Mesothelial cell of epicardium (in vitro differentiated cells): ENCODE measurements at regions not wholly inside any gene's neighbourhood (a gene's known extent, or its start where the extent isn't known, plus 50 kb on each side); places are given as distances from the start of the nearest gene placed in this dataset.

Source experiments
- DNase-seq, 2 experiments: peaks; one replicate each; pipeline ENCODE4 v3.0.0; 2021; ENCODE audit warnings: low spot score in 2 of 2; ENCODE audit not compliant: unreplicated experiment in 2 of 2
- H3K27ac Mint-ChIP-seq: 2 replicates; pipeline ENCODE4 v1.8.0; 2021; ENCODE audit warnings: mixed read lengths
- H3K27me3 Mint-ChIP-seq: 2 replicates; pipeline ENCODE4 v1.8.0; 2021; ENCODE audit warnings: low read depth, mixed read lengths
- H3K36me3 Mint-ChIP-seq: 2 replicates; pipeline ENCODE4 v1.8.0; 2021; ENCODE audit warnings: mixed read lengths
- H3K4me1 Mint-ChIP-seq: 2 replicates; pipeline ENCODE4 v1.8.0; 2021; ENCODE audit warnings: mixed read lengths
- H3K4me3 Mint-ChIP-seq: 2 replicates; pipeline ENCODE4 v1.8.0; 2021; ENCODE audit warnings: mild to moderate bottlenecking, moderate library complexity, mixed read lengths
- H3K9me3 Mint-ChIP-seq: 2 replicates; pipeline ENCODE4 v1.8.0; 2021; ENCODE audit warnings: mixed read lengths
- TF ChIP-seq, protein P1 (sequence below): fragments of 200-600 bp; sonication (generic); IDR thresholded peaks from one replicate; pipeline ENCODE4 v1.5.0; 2021; ENCODE audit warnings: antibody characterized with exemption; ENCODE audit not compliant: unreplicated experiment

DNA sequence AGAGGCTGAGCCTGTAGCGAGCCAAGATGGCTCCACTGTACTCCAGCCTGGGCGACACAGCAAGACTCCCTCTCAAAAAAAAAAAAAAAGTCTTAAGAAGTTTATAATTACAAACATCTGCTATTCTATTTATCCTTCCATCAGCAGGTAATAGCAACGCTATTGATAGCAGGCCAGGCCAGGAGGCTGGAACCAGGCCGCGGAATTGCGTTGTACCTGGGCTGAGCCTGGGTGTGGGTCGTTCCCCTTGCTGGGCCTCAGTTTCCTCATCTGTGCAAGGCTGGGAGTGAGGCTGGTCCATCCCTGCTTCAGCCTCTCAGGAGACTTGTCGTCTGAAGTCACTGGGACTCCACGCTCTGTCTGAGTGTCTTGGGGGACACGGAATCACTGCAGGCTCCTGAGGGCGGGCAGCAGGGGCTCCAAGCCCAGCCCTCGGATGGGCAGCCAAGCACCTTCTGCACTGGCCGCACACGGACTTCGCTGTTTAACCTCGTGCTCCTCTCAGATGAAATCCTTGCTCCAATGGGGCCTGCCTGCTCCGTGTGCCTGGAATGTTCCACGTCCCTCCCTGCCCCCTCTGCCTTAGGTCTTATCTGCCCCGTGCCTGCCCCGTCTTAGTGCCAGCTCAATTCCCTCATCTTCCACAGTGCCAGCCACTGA lies 103.9 kb upstream of the C1orf174 start:
- Mint-ChIP-seq H3K27ac (no peak overlapping the region), H3K27me3 (peaks cover 13% of the 10 kb centered on the region), H3K9me3 (peaks cover 7% of the 10 kb centered on the region), H3K36me3 (no peaks in the 10 kb centered on the region), H3K4me3 (no peak overlapping the region), H3K4me1 (no peaks in the 10 kb centered on the region)
- TF ChIP-seq, protein P1, sequence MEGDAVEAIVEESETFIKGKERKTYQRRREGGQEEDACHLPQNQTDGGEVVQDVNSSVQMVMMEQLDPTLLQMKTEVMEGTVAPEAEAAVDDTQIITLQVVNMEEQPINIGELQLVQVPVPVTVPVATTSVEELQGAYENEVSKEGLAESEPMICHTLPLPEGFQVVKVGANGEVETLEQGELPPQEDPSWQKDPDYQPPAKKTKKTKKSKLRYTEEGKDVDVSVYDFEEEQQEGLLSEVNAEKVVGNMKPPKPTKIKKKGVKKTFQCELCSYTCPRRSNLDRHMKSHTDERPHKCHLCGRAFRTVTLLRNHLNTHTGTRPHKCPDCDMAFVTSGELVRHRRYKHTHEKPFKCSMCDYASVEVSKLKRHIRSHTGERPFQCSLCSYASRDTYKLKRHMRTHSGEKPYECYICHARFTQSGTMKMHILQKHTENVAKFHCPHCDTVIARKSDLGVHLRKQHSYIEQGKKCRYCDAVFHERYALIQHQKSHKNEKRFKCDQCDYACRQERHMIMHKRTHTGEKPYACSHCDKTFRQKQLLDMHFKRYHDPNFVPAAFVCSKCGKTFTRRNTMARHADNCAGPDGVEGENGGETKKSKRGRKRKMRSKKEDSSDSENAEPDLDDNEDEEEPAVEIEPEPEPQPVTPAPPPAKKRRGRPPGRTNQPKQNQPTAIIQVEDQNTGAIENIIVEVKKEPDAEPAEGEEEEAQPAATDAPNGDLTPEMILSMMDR = no peak
- DNase-seq = no peak

DNA sequence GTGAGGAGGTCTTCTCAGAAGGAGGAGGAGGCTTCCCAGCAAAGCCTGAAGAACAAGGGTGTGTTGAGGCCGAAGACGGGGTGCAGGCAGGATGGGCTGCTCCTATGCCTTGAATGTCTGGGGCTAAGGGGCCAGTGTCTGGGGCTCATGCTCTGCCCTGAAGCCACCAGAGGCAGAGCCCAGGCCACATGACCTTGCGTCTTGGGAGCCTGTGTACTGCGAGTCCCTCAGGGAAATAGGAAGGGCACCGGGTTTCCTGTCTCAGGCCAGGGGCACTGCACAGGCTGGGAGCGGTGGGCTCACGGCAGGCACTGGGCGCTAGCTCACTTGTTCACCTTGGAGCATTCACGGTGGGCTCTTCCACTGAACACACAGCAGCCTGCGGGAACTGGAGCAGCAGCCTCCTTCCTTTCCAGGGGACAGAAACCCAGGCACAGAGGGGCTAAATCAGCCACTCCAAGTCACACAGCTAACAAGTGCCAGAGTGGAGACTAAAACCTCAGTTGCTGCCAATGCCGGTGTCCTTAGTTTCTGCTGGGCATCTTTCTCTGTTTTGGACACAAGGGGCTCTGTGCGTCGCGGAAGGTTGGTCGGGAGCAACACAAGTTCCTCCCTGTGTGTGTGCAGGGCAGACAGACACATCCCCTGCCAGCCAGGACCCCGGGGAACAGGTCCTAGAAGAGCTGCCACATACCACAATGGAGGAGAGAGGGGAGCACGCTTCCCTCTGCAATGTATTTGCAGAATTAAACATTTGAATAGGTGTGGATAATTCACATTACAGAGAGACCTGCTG lies 104.8 kb upstream of the C1orf174 start:
- TF ChIP-seq, protein P1 = no peak
- no peak overlapping the region for H3K27ac Mint-ChIP-seq
- H3K4me3 Mint-ChIP-seq = no peak overlapping the region
- H3K4me1 Mint-ChIP-seq = no peaks in the 10 kb centered on the region
- H3K9me3 Mint-ChIP-seq = peaks cover 7% of the 10 kb centered on the region
- peaks cover 13% of the 10 kb centered on the region for H3K27me3 Mint-ChIP-seq
- no peak for DNase-seq
- H3K36me3 Mint-ChIP-seq = no peaks in the 10 kb centered on the region

DNA sequence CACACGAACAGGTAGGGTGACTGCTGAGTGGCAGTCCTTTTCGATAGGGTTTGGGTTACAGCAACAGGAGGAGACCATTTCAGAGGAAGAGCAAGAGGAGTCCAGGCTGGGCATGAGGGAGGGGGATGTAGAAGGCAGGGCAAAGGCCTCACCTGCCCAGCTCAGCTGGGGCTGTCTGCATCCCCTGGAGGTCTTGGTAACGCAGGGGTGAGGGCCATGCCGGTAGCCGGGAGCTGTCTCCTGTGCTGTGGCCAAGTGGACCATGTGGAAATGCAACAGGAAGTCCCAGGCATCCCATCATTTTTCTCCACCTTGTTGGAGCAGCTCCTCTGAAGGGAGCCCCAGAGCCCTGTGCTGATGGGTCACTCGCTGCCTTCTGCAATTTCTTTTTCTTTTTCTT lies 105.4 kb upstream of the C1orf174 start:
- TF ChIP-seq, protein P1 = no peak
- H3K36me3 Mint-ChIP-seq = no peaks in the 10 kb centered on the region
- H3K4me3 Mint-ChIP-seq = no peak overlapping the region
- no peaks in the 10 kb centered on the region for H3K4me1 Mint-ChIP-seq
- H3K27ac Mint-ChIP-seq = no peak overlapping the region
- peaks cover 13% of the 10 kb centered on the region for H3K27me3 Mint-ChIP-seq
- peaks cover 7% of the 10 kb centered on the region for H3K9me3 Mint-ChIP-seq
- no peak for DNase-seq

DNA sequence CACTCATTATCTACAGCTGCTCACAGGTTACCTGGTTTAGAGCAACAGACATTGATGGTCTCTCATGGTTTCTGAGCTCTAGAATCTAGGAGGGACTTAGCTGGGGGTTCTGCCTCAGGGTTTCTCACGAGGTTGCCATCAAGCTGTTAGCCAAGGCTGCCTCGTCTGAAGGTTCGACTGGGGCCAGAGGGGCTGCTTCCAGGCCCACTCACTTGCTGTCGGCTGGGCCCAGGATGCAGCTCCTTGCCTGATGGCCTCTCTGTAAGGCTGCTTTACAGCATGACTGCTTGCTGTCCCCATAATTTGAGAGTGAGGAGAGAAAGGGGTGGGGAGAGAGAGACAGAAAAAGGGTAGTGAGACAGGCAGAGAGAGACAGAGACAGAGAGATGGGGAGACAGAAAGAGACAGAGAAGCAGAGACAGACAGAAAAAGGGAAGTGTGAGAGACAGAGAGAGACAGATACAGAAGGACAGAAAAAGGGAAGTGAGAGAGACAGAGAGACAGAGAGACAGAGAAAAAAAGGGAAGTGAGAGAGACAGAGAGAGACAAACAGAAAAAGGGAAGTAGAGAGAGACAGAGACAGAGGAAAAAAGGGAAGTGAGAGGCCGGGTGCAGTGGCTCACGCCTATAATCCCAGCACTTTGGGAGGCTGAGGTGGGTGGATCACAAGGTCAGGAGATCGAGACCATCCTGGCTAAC lies 106.8 kb upstream of the C1orf174 start:
- Mint-ChIP-seq H3K36me3 (no peaks in the 10 kb centered on the region), H3K4me1 (no peaks in the 10 kb centered on the region), H3K9me3 (peaks cover 7% of the 10 kb centered on the region), H3K27ac (no peak overlapping the region), H3K4me3 (no peak overlapping the region), H3K27me3 (peaks cover 8% of the 10 kb centered on the region)
- TF ChIP-seq, protein P1 = no peak
- no peak for DNase-seq

DNA sequence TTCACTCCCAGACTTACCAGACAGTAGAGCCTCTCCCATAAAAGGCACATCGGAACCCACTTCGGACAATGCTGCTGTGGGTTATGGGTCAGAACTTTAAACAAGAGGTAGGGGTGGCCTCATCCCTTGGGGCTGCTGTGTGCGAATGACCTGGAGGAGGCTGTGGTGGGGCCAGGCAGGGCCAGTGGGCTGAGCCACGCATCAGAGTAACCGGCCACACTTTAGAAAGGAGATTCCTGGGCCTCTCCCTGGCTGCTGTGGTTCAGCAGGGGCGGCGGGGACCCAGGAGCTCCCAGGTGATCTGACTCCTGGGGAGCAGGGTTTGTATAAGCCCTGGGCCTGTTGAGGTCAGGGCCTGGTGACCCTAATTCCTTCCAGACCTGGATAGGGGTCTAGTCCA lies 110.2 kb upstream of the C1orf174 start:
- Mint-ChIP-seq H3K27me3 (peaks cover 19% of the 10 kb centered on the region), H3K27ac (no peak overlapping the region), H3K9me3 (peaks cover 7% of the 10 kb centered on the region), H3K36me3 (no peaks in the 10 kb centered on the region), H3K4me1 (no peaks in the 10 kb centered on the region), H3K4me3 (no peak overlapping the region)
- DNase-seq = peak in 1 of 2 experiments; percentile 1
- TF ChIP-seq, protein P1 = no peak
